Neuronal stem cell (in vitro differentiated cells): ENCODE measurements at regions not wholly inside any gene's neighbourhood (a gene's known extent, or its start where the extent isn't known, plus 50 kb on each side); places are given as distances from the start of the nearest gene placed in this dataset.

Source experiments
- DNase-seq: peaks from one replicate; pipeline ENCODE4 v3.0.0-alpha.2; 2013; ENCODE audit warnings: low spot score
- H2AFZ ChIP-seq: one replicate; pipeline ENCODE4 v1.6.1; 2013; ENCODE audit warnings: mild to moderate bottlenecking, low read length, inconsistent platforms
- H2AK5ac ChIP-seq: 2 replicates; pipeline ENCODE4 v1.6.1; 2013; ENCODE audit warnings: low read depth, mild to moderate bottlenecking, inconsistent platforms, low read length, moderate library complexity, mixed read lengths
- H2BK120ac ChIP-seq: 2 replicates; pipeline ENCODE4 v1.6.1; 2013; ENCODE audit warnings: low read depth, mild to moderate bottlenecking, inconsistent platforms, low read length, moderate library complexity, mixed read lengths
- H2BK12ac ChIP-seq: one replicate; pipeline ENCODE4 v1.6.1; 2013; ENCODE audit warnings: low read length, inconsistent platforms
- H2BK15ac ChIP-seq: 2 replicates; pipeline ENCODE4 v1.6.1; 2013; ENCODE audit warnings: mild to moderate bottlenecking, low read length, inconsistent platforms, mixed read lengths
- H2BK5ac ChIP-seq: one replicate; pipeline ENCODE4 v1.6.1; 2013; ENCODE audit warnings: inconsistent platforms, mild to moderate bottlenecking, low read length, moderate library complexity
- H3K14ac ChIP-seq: one replicate; pipeline ENCODE4 v1.6.1; 2013; ENCODE audit warnings: low read length, inconsistent platforms
- H3K18ac ChIP-seq: 2 replicates; pipeline ENCODE4 v1.6.1; 2013; ENCODE audit warnings: low read length, inconsistent platforms
- H3K23ac ChIP-seq: 2 replicates; pipeline ENCODE4 v1.6.1; 2013; ENCODE audit warnings: low read depth, mild to moderate bottlenecking, mixed read lengths, low read length, inconsistent platforms; ENCODE audit not compliant: poor library complexity
- H3K27ac ChIP-seq: replicated peaks from 3 replicates; pipeline ENCODE4 v1.5.1; 2013; ENCODE audit warnings: low read length, inconsistent platforms
- H3K27me3 ChIP-seq, 3 experiments: 2 replicates each; pipeline ENCODE4 v1.6.1; 2013; ENCODE audit warnings: low read length in 3 of 3, mild to moderate bottlenecking in 2 of 3, inconsistent platforms in 1 of 3, low read depth in 1 of 3, mixed read lengths in 1 of 3, moderate library complexity in 1 of 3; ENCODE audit not compliant: control insufficient read depth in 3 of 3, insufficient read depth in 3 of 3
- H3K36me3 ChIP-seq, 2 donors: replicated peaks in 1 of 2; 2 replicates each; pipeline ENCODE4 v1.6.1; 2013; ENCODE audit warnings: low read length in 2 of 2; ENCODE audit not compliant: control insufficient read depth in 2 of 2, insufficient read depth in 2 of 2
- H3K4ac ChIP-seq: 2 replicates; pipeline ENCODE4 v1.6.1; 2013; ENCODE audit warnings: inconsistent platforms, mild to moderate bottlenecking, low read length, moderate library complexity
- H3K4me1 ChIP-seq, 2 donors: 1 replicate in 1 of 2; 2 replicates in 1 of 2; pipeline ENCODE4 v1.6.1; 2013; ENCODE audit warnings: low read length in 2 of 2, low read depth in 1 of 2; ENCODE audit not compliant: control insufficient read depth in 2 of 2, insufficient read depth in 1 of 2
- H3K4me2 ChIP-seq: one replicate; pipeline ENCODE4 v1.6.1; 2013; ENCODE audit warnings: mild to moderate bottlenecking, low read length, inconsistent platforms; ENCODE audit not compliant: insufficient read depth, poor library complexity, severe bottlenecking
- H3K4me3 ChIP-seq, 2 donors: 2 replicates each; pipeline ENCODE4 v1.5.1; 2013; ENCODE audit warnings: low read length in 2 of 2, mild to moderate bottlenecking in 2 of 2, inconsistent platforms in 1 of 2, moderate library complexity in 1 of 2
- H3K79me1 ChIP-seq: one replicate; pipeline ENCODE4 v1.6.1; 2013; ENCODE audit warnings: low read depth, mild to moderate bottlenecking, inconsistent platforms, low read length, moderate library complexity
- H3K9ac ChIP-seq: one replicate; pipeline ENCODE4 v1.6.1; 2013; ENCODE audit warnings: mild to moderate bottlenecking, low read depth, low read length, inconsistent platforms; ENCODE audit not compliant: poor library complexity
- H3K9me3 ChIP-seq, 2 donors: replicated peaks in 1 of 2; 2 replicates each; pipeline versions ENCODE3 to v1.6.1; 2013; ENCODE audit warnings: low read length in 2 of 2, mild to moderate bottlenecking in 2 of 2, inconsistent platforms in 1 of 2, low read depth in 1 of 2, mixed read lengths in 1 of 2, moderate library complexity in 1 of 2; ENCODE audit not compliant: control insufficient read depth in 2 of 2, insufficient read depth in 1 of 2
- H4K8ac ChIP-seq: one replicate; pipeline ENCODE4 v1.6.1; 2013; ENCODE audit warnings: low read depth, mild to moderate bottlenecking, inconsistent platforms, low read length, moderate library complexity
- H4K91ac ChIP-seq: one replicate; pipeline ENCODE4 v1.6.1; 2013; ENCODE audit warnings: low read length, low read depth, mild to moderate bottlenecking, inconsistent platforms; ENCODE audit not compliant: poor library complexity
- WGBS, 2 donors: extraction: QIAGEN DNeasy Blood & Tissue Kit; methylation state at CpG; one replicate each; pipeline ENCODE4 v1.1.7; 2013; ENCODE audit warnings: missing lambda C conversion rate in 2 of 2, mixed read lengths in 1 of 2; ENCODE audit not compliant: insufficient read length in 2 of 2, insufficient replicate concordance in 1 of 2; ENCODE audit errors: extremely low coverage in 2 of 2; 5-methylcytosine and 5-hydroxymethylcytosine counted together

GRCh38 chr5:159671886-159672285 lies 244.4 kb upstream of the ADRA1B start:
- H3K4me3 ChIP-seq, result no peak overlapping the region
- H3K36me3 ChIP-seq, result no peaks in the 10 kb centered on the region
- no peak overlapping the region for H3K23ac ChIP-seq
- no peak overlapping the region for H4K91ac ChIP-seq
- H3K4ac ChIP-seq, result no peak overlapping the region
- no peaks in the 10 kb centered on the region for H3K27me3 ChIP-seq
- H3K27ac ChIP-seq, result no peak overlapping the region
- no peaks in the 10 kb centered on the region for H3K79me1 ChIP-seq
- H3K9me3 ChIP-seq, result peaks cover 0 to 2% of the 10 kb centered on the region in 2 donors
- no peak overlapping the region for H2AFZ ChIP-seq
- H3K4me1 ChIP-seq, result no peaks in the 10 kb centered on the region
- no peak for DNase-seq
- no peak overlapping the region for H3K14ac ChIP-seq
- H2BK15ac ChIP-seq, result no peak overlapping the region
- H2BK120ac ChIP-seq, result no peak overlapping the region
- no peak overlapping the region for H2BK12ac ChIP-seq
- no peak overlapping the region for H3K4me2 ChIP-seq
- H2BK5ac ChIP-seq, result no peak overlapping the region
- no peak overlapping the region for H3K9ac ChIP-seq
- no peak overlapping the region for H2AK5ac ChIP-seq
- H4K8ac ChIP-seq, result no peak overlapping the region
- H3K18ac ChIP-seq, result no peak overlapping the region

GRCh38 chr5:159673538-159673937 lies 242.7 kb upstream of the ADRA1B start:
- Histone ChIP-seq H3K27me3 (no peaks in the 10 kb centered on the region), H2AFZ (no peak overlapping the region), H3K4ac (no peak overlapping the region), H3K4me1 (no peaks in the 10 kb centered on the region), H3K27ac (no peak overlapping the region), H2BK5ac (no peak overlapping the region), H3K9me3 (peaks cover 0 to 2% of the 10 kb centered on the region in 2 donors), H3K4me3 (no peak overlapping the region), H4K91ac (no peak overlapping the region), H2BK15ac (no peak overlapping the region), H3K23ac (no peak overlapping the region), H3K9ac (no peak overlapping the region), H4K8ac (no peak overlapping the region), H2AK5ac (no peak overlapping the region), H3K4me2 (no peak overlapping the region), H2BK120ac (no peak overlapping the region), H3K79me1 (no peaks in the 10 kb centered on the region), H2BK12ac (no peak overlapping the region), H3K36me3 (no peaks in the 10 kb centered on the region), H3K18ac (no peak overlapping the region), H3K14ac (no peak overlapping the region)
- DNase-seq, result no peak
- WGBS, 2 donors, result no CpG with 5 or more reads among the region's 2 CpGs

GRCh38 chr5:159678657-159679392 lies 237.5 kb upstream of the ADRA1B start:
- H2AFZ ChIP-seq, result no peak overlapping the region
- no peak overlapping the region for H3K18ac ChIP-seq
- DNase-seq, result no peak
- H3K23ac ChIP-seq, result no peak overlapping the region
- no peak overlapping the region for H3K4ac ChIP-seq
- H3K4me2 ChIP-seq, result no peak overlapping the region
- H3K9ac ChIP-seq, result no peak overlapping the region
- H4K8ac ChIP-seq, result no peak overlapping the region
- no peaks in the 10 kb centered on the region for H3K36me3 ChIP-seq
- H3K4me1 ChIP-seq, result no peaks in the 10 kb centered on the region
- no peaks in the 10 kb centered on the region for H3K79me1 ChIP-seq
- H3K27ac ChIP-seq, result no peak overlapping the region
- no peak overlapping the region for H3K14ac ChIP-seq
- H2BK5ac ChIP-seq, result no peak overlapping the region
- H2BK12ac ChIP-seq, result no peak overlapping the region
- no peak overlapping the region for H4K91ac ChIP-seq
- H3K4me3 ChIP-seq, result no peak overlapping the region
- H3K27me3 ChIP-seq, result no peaks in the 10 kb centered on the region
- H2BK15ac ChIP-seq, result no peak overlapping the region
- no peak overlapping the region for H2BK120ac ChIP-seq
- H3K9me3 ChIP-seq, result peaks cover 0 to 6% of the 10 kb centered on the region in 2 donors
- no peak overlapping the region for H2AK5ac ChIP-seq
- WGBS, 2 donors, result no CpG with 5 or more reads among the region's 1 CpG

GRCh38 chr5:159680095-159680494 lies 236.2 kb upstream of the ADRA1B start:
- Histone ChIP-seq H3K27me3 (no peaks in the 10 kb centered on the region), H2BK5ac (no peak overlapping the region), H3K14ac (peak overlapping the region; percentile 25), H4K8ac (no peak overlapping the region), H2BK12ac (no peak overlapping the region), H3K79me1 (no peaks in the 10 kb centered on the region), H2BK120ac (no peak overlapping the region), H3K4me2 (no peak overlapping the region), H3K27ac (no peak overlapping the region), H2BK15ac (no peak overlapping the region), H3K36me3 (no peaks in the 10 kb centered on the region), H3K9ac (no peak overlapping the region), H4K91ac (no peak overlapping the region), H2AFZ (no peak overlapping the region), H2AK5ac (no peak overlapping the region), H3K4me1 (no peaks in the 10 kb centered on the region), H3K18ac (no peak overlapping the region), H3K23ac (no peak overlapping the region), H3K4me3 (no peak overlapping the region), H3K4ac (no peak overlapping the region), H3K9me3 (peaks cover 0 to 6% of the 10 kb centered on the region in 2 donors)
- WGBS, 2 donors, result no CpG with 5 or more reads among the region's 3 CpGs
- no peak for DNase-seq
